IMR-90 (cell line): ENCODE measurements at regions not wholly inside any gene's neighbourhood (a gene's known extent, or its start where the extent isn't known, plus 50 kb on each side); places are given as distances from the start of the nearest gene placed in this dataset.

Experiments used
- ATAC-seq: fragments of 200-7000 bp; cut with Tn5 transposase; 2 replicates; pipeline ENCODE4 v1.9.1; 2020; ENCODE audit warnings: low read depth, mild to moderate bottlenecking, moderate library complexity
- BruUV-seq: library from RNA; stranded (reverse); fragments of 400-500 nt; replicated peaks from 2 replicates; lab custom pipeline; 2021; lab: Mats Ljungman, UMichigan
- CTCF ChIA-PET: fragments of 300-600 bp; formaldehyde crosslinking; extraction: SDS; loops from one replicate; lab custom pipeline; 2021; ENCODE audit warnings: antibody characterized with exemption; lab: Yijun Ruan, JAX
- POLR2A ChIA-PET: fragments of 300-600 bp; sonication (Branson Sonifier 250); formaldehyde crosslinking; loops from one replicate; lab custom pipeline; 2022; ENCODE audit warnings: antibody characterized with exemption; ENCODE audit not compliant: unreplicated experiment; lab: Charles Lee
- DNase-seq: peaks from one replicate; pipeline ENCODE4 v3.0.0; 2013
- H2AFZ ChIP-seq: replicated peaks from 2 replicates; pipeline ENCODE3; 2013; ENCODE audit warnings: low read length, mild to moderate bottlenecking; ENCODE audit not compliant: poor library complexity
- H2AK5ac ChIP-seq: 2 replicates; pipeline ENCODE4 v1.6.1; 2013; ENCODE audit warnings: low read depth, low read length, inconsistent platforms
- H2AK9ac ChIP-seq: replicated peaks from 2 replicates; pipeline ENCODE3; 2013; ENCODE audit warnings: mild to moderate bottlenecking, low read depth, low read length, moderate library complexity; ENCODE audit not compliant: poor library complexity
- H2BK120ac ChIP-seq: 2 replicates; pipeline ENCODE4 v1.6.1; 2013; ENCODE audit warnings: low read depth, low read length, inconsistent platforms
- H2BK15ac ChIP-seq: 3 replicates; pipeline ENCODE4 v1.6.1; 2013; ENCODE audit warnings: low read depth, low read length, inconsistent platforms
- H2BK20ac ChIP-seq: 2 replicates; pipeline ENCODE4 v1.6.1; 2013; ENCODE audit warnings: low read depth, mild to moderate bottlenecking, inconsistent platforms, low read length, moderate library complexity
- H2BK5ac ChIP-seq: 2 replicates; pipeline ENCODE4 v1.6.1; 2013; ENCODE audit warnings: mild to moderate bottlenecking, low read depth, low read length, inconsistent platforms; ENCODE audit not compliant: poor library complexity, severe bottlenecking
- H3K14ac ChIP-seq: replicated peaks from 2 replicates; pipeline ENCODE4 v1.6.1; 2013; ENCODE audit warnings: low read depth, low read length, inconsistent platforms
- H3K18ac ChIP-seq: 2 replicates; pipeline ENCODE4 v1.6.1; 2013; ENCODE audit warnings: low read depth, low read length, control low read depth
- H3K23ac ChIP-seq: 2 replicates; pipeline ENCODE4 v1.6.1; 2013; ENCODE audit warnings: low read depth, low read length, inconsistent platforms
- H3K27ac ChIP-seq: 2 replicates; pipeline ENCODE4 v1.5.1; 2013; ENCODE audit warnings: mild to moderate bottlenecking, control low read depth, low read length; ENCODE audit not compliant: insufficient read depth
- H3K27me3 ChIP-seq: 2 replicates; pipeline ENCODE4 v1.6.1; 2013; ENCODE audit warnings: low read length; ENCODE audit not compliant: control insufficient read depth, insufficient read depth
- H3K36me3 ChIP-seq: 2 replicates; pipeline ENCODE4 v1.6.1; 2013; ENCODE audit warnings: low read length, mixed read lengths; ENCODE audit not compliant: control insufficient read depth, insufficient read depth
- H3K4ac ChIP-seq: 2 replicates; pipeline ENCODE4 v1.6.1; 2013; ENCODE audit warnings: low read depth, low read length, inconsistent platforms
- H3K4me1 ChIP-seq: 2 replicates; pipeline ENCODE4 v1.6.1; 2013; ENCODE audit warnings: low read length, mixed read lengths; ENCODE audit not compliant: control insufficient read depth, insufficient read depth
- H3K4me2 ChIP-seq: 2 replicates; pipeline ENCODE4 v1.6.1; 2013; ENCODE audit warnings: low read depth, mild to moderate bottlenecking, control low read depth, low read length, moderate library complexity
- H3K4me3 ChIP-seq: 2 replicates; pipeline ENCODE4 v1.5.1; 2013; ENCODE audit warnings: low read depth, mild to moderate bottlenecking, control low read depth, low read length, moderate library complexity; ENCODE audit not compliant: insufficient read depth
- H3K56ac ChIP-seq: 2 replicates; pipeline ENCODE4 v1.6.1; 2013; ENCODE audit warnings: low read length, inconsistent platforms; ENCODE audit not compliant: insufficient read depth; ENCODE audit errors: extremely low read depth
- H3K79me1 ChIP-seq, 2 experiments: 2 replicates each; pipeline ENCODE4 v1.6.1; 2013; ENCODE audit warnings: low read length in 2 of 2, inconsistent platforms in 1 of 2, low read depth in 1 of 2
- H3K9ac ChIP-seq: 2 replicates; pipeline ENCODE4 v1.6.1; 2013; ENCODE audit warnings: low read depth, low read length, control low read depth
- H3K9me1 ChIP-seq: 2 replicates; pipeline ENCODE4 v1.6.1; 2013; ENCODE audit warnings: low read length, inconsistent platforms; ENCODE audit not compliant: insufficient read depth
- H3K9me3 ChIP-seq: 2 replicates; pipeline ENCODE4 v1.6.1; 2013; ENCODE audit warnings: low read length; ENCODE audit not compliant: control insufficient read depth, insufficient read depth
- H4K20me1 ChIP-seq: 2 replicates; pipeline ENCODE4 v1.6.1; 2013; ENCODE audit warnings: low read length, inconsistent platforms; ENCODE audit not compliant: insufficient read depth
- H4K5ac ChIP-seq: 2 replicates; pipeline ENCODE4 v1.6.1; 2013; ENCODE audit warnings: mild to moderate bottlenecking, low read depth, low read length, control low read depth
- H4K8ac ChIP-seq, 2 experiments: 2 replicates each; pipeline ENCODE4 v1.6.1; 2013; ENCODE audit warnings: low read depth in 2 of 2, low read length in 2 of 2, control low read depth in 1 of 2, inconsistent platforms in 1 of 2
- H4K91ac ChIP-seq: 2 replicates; pipeline ENCODE4 v1.6.1; 2013; ENCODE audit warnings: low read depth, low read length, inconsistent platforms; ENCODE audit not compliant: insufficient read depth
- BHLHE40 ChIP-seq: fragments of 150-350 bp; IDR thresholded peaks from 2 replicates; pipeline ENCODE4 v1.6.1; 2016; ENCODE audit warnings: mild to moderate bottlenecking, low read depth, low read length
- CEBPB ChIP-seq: IDR thresholded peaks from 2 replicates; pipeline ENCODE4 v1.6.1; 2012; ENCODE audit warnings: low read depth, low read length, improper control_type of control experiment
- CHD1 ChIP-seq: IDR thresholded peaks from 2 replicates; pipeline ENCODE4 v1.6.1; 2012; ENCODE audit warnings: low read depth, low read length, improper control_type of control experiment
- CTCF ChIP-seq: conservative IDR thresholded peaks from 2 replicates; pipeline ENCODE4 v1.5.1; 2012; ENCODE audit warnings: mild to moderate bottlenecking, low read depth, low read length, improper control_type of control experiment
- FOS ChIP-seq: fragments of 150-350 bp; IDR thresholded peaks from 2 replicates; pipeline ENCODE4 v1.6.1; 2016; ENCODE audit warnings: low read depth, low read length
- MAFK ChIP-seq: IDR thresholded peaks from 2 replicates; pipeline ENCODE4 v1.6.1; 2012; ENCODE audit warnings: low read depth, low read length, improper control_type of control experiment
- MAZ ChIP-seq: IDR thresholded peaks from 2 replicates; pipeline ENCODE4 v1.6.1; 2012; ENCODE audit warnings: low read depth, mild to moderate bottlenecking, low read length, improper control_type of control experiment, moderate library complexity, borderline replicate concordance
- MXI1 ChIP-seq: IDR thresholded peaks from 2 replicates; pipeline ENCODE4 v1.6.1; 2012; ENCODE audit warnings: low read depth, mild to moderate bottlenecking, low read length, moderate library complexity, borderline replicate concordance
- NFE2L2 ChIP-seq: fragments of 150-350 bp; IDR thresholded peaks from 2 replicates; pipeline ENCODE4 v1.6.1; 2016; ENCODE audit warnings: low read depth, mild to moderate bottlenecking, low read length
- POLR2A ChIP-seq: IDR thresholded peaks from 2 replicates; pipeline ENCODE4 v1.6.1; 2012; ENCODE audit warnings: mild to moderate bottlenecking, low read depth, low read length
- RCOR1 ChIP-seq: IDR thresholded peaks from 2 replicates; pipeline ENCODE4 v1.6.1; 2012; ENCODE audit warnings: mild to moderate bottlenecking, low read length, improper control_type of control experiment; ENCODE audit not compliant: insufficient replicate concordance
- RFX5 ChIP-seq: IDR thresholded peaks from 2 replicates; pipeline ENCODE4 v1.8.0; 2012; ENCODE audit warnings: low read depth, mild to moderate bottlenecking, low read length, moderate library complexity
- SMC3 ChIP-seq: fragments of 150-350 bp; IDR thresholded peaks from 2 replicates; pipeline ENCODE4 v1.6.1; 2016; ENCODE audit warnings: low read depth, mild to moderate bottlenecking, antibody characterized with exemption, low read length, moderate library complexity
- USF2 ChIP-seq: fragments of 150-350 bp; IDR thresholded peaks from 2 replicates; pipeline ENCODE4 v1.6.1; 2017; ENCODE audit warnings: mild to moderate bottlenecking, antibody characterized with exemption, low read length, low read depth
- dilution Hi-C: fragments of 300-500 bp; cut with HindIII; formaldehyde crosslinking; loops from one replicate; pipeline ENCODE4 v1.14.3; 2018; ENCODE audit warnings: low sequenced_read_pairs; ENCODE audit not compliant: unreplicated experiment
- in situ Hi-C: fragments of 300-500 bp; cut with MboI; formaldehyde crosslinking; loops from 3 replicates; pipeline ENCODE4 v1.14.3; 2019; ENCODE audit warnings: low sequenced_read_pairs, inconsistent platforms, mixed read lengths
- intact Hi-C: fragments of 100-400 bp; cut with micrococcal nuclease; formaldehyde crosslinking; loops from 2 replicates; pipeline ENCODE4 v1.10.0; 2022
- TF ChIP-seq, protein P1 (sequence below): fragments of 150-350 bp; IDR thresholded peaks from 2 replicates; pipeline ENCODE4 v1.6.1; 2016; ENCODE audit warnings: low read depth, mild to moderate bottlenecking, low read length, moderate library complexity, borderline replicate concordance

- Histone ChIP-seq H2AK5ac (no peak overlapping the region), H3K23ac (no peak overlapping the region), H3K56ac (no peak overlapping the region), H2BK5ac (no peak overlapping the region), H3K36me3 (no peaks in the 10 kb centered on the region), H3K14ac (no peak overlapping the region), H3K4me1 (no peaks in the 10 kb centered on the region), H3K18ac (no peak overlapping the region), H2BK15ac (no peak overlapping the region), H2AK9ac (no peak overlapping the region), H4K8ac (no peak overlapping the region), H3K79me1 (no peaks in the 10 kb centered on the region), H3K9me1 (no peaks in the 10 kb centered on the region), H3K4me3 (no peak overlapping the region), H3K9ac (no peak overlapping the region), H3K27ac (no peak overlapping the region), H4K91ac (no peak overlapping the region), H3K9me3 (peaks cover 2% of the 10 kb centered on the region; the same call in 1 of the 2 replicates), H4K20me1 (no peaks in the 10 kb centered on the region), H3K4me2 (no peak overlapping the region), H3K4ac (no peak overlapping the region), H2BK20ac (no peak overlapping the region), H2BK120ac (no peak overlapping the region), H2AFZ (no peak overlapping the region), H3K27me3 (peaks cover 31% of the 10 kb centered on the region), H4K5ac (no peak overlapping the region)
- TF ChIP-seq SMC3 (no peak), FOS (no peak), CHD1 (no peak), NFE2L2 (no peak), POLR2A (no peak), CEBPB (no peak), USF2 (no peak), RFX5 (no peak), RCOR1 (no peak), CTCF (no peak), MAFK (no peak), MAZ (no peak), MXI1 (no peak), BHLHE40 (no peak)
- TF ChIP-seq, protein P1, sequence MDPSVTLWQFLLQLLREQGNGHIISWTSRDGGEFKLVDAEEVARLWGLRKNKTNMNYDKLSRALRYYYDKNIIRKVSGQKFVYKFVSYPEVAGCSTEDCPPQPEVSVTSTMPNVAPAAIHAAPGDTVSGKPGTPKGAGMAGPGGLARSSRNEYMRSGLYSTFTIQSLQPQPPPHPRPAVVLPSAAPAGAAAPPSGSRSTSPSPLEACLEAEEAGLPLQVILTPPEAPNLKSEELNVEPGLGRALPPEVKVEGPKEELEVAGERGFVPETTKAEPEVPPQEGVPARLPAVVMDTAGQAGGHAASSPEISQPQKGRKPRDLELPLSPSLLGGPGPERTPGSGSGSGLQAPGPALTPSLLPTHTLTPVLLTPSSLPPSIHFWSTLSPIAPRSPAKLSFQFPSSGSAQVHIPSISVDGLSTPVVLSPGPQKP: no peak
- ChIA-PET CTCF (no interaction called here), POLR2A (no interaction called here)
- in situ Hi-C loops (no loop called here), intact Hi-C loops (no loop called here), dilution Hi-C loops (no loop called here)
- ATAC-seq: no peak
- no TSS peak for BruUV-seq
- no peak for DNase-seq
Observed at GRCh38 chr20:4318891-4319290, 69.8 kb upstream of the ADRA1D start.
